22Rv1 (cell line): ENCODE measurements at regions not wholly inside any gene's neighbourhood (a gene's known extent, or its start where the extent isn't known, plus 50 kb on each side); places are given as distances from the start of the nearest gene placed in this dataset.

ENCODE experiments used
- H3K27ac ChIP-seq: fragments of 450-650 bp; 2 replicates; pipeline ENCODE4 v1.5.1; 2017
- CTCF ChIP-seq: fragments of 450-650 bp; IDR thresholded peaks from 2 replicates; pipeline ENCODE4 v1.5.1; 2017; ENCODE audit warnings: mild to moderate bottlenecking
- ZFX ChIP-seq: fragments of 450-650 bp; IDR thresholded peaks from 2 replicates; pipeline ENCODE4 v1.6.1; 2017; ENCODE audit warnings: antibody characterized with exemption, borderline replicate concordance

- no peak overlapping the region for H3K27ac ChIP-seq
- no peak for TF ChIP-seq CTCF
Measured at GRCh38 chr10:113241599-113242360, 291.7 kb downstream of the TCF7L2 start.

GRCh38 chr10:113243311-113243710 lies 293.3 kb downstream of the TCF7L2 start:
- no peak overlapping the region for H3K27ac ChIP-seq
- no peak for TF ChIP-seq CTCF
- no peak for TF ChIP-seq ZFX

- H3K27ac ChIP-seq: no peak overlapping the region
- TF ChIP-seq CTCF (no peak), ZFX (no peak)
Measured at GRCh38 chr10:113244750-113245149, 294.7 kb downstream of the TCF7L2 start.

- no peak overlapping the region for H3K27ac ChIP-seq
- TF ChIP-seq ZFX: no peak
- no peak for TF ChIP-seq CTCF
Measured at GRCh38 chr10:113245286-113245685, 295.2 kb downstream of the TCF7L2 start.

- TF ChIP-seq CTCF: no peak
- TF ChIP-seq ZFX: no peak
- no peak overlapping the region for H3K27ac ChIP-seq
Measured at GRCh38 chr10:113247050-113247449, 297.0 kb downstream of the TCF7L2 start.

GRCh38 chr10:113252650-113253618 lies 299.9 kb upstream of the HABP2 start:
- no peak for TF ChIP-seq ZFX
- no peak for TF ChIP-seq CTCF
- H3K27ac ChIP-seq: no peak overlapping the region
